K562 (cell line): ENCODE measurements at regions not wholly inside any gene's neighbourhood (a gene's known extent, or its start where the extent isn't known, plus 50 kb on each side); places are given as distances from the start of the nearest gene placed in this dataset.

ENCODE experiments used
- AFF1 ChIP-seq, 2 experiments: fragments of 450-650 bp; IDR thresholded peaks; 2 replicates each; pipeline ENCODE4 v1.6.1; 2018; ENCODE audit warnings: mild to moderate bottlenecking in 2 of 2, low read depth in 1 of 2; ENCODE audit not compliant: partially characterized antibody in 2 of 2
- ARHGAP35 ChIP-seq: fragments of 450-650 bp; IDR thresholded peaks from 2 replicates; pipeline ENCODE4 v1.6.1; 2018; ENCODE audit not compliant: partially characterized antibody
- ARID2 ChIP-seq: fragments of 450-650 bp; IDR thresholded peaks from 2 replicates; pipeline ENCODE4 v1.6.1; 2017; ENCODE audit warnings: antibody characterized with exemption, mild to moderate bottlenecking
- ATF1 ChIP-seq, 2 experiments: fragments of 450-650 bp in 1 of 2; IDR thresholded peaks; 2 replicates each; pipeline ENCODE4 v1.6.1; 2016; ENCODE audit warnings: missing compliant biosample characterization in 1 of 2, missing genetic modification characterization in 1 of 2
- CBX5 ChIP-seq: IDR thresholded peaks from 2 replicates; pipeline ENCODE4 v1.6.1; 2014; ENCODE audit warnings: low read depth, borderline replicate concordance
- ESRRA ChIP-seq: fragments of 450-650 bp; IDR thresholded peaks from 2 replicates; pipeline ENCODE4 v1.6.1; 2014; ENCODE audit warnings: low read depth, mild to moderate bottlenecking, moderate library complexity, borderline replicate concordance
- PTBP1 ChIP-seq: fragments of 200-400 bp; formaldehyde crosslinking; IDR thresholded peaks from 2 replicates; pipeline ENCODE4 v1.6.1; 2017; ENCODE audit warnings: low read depth, low read length
- SRSF7 ChIP-seq: fragments of 200-400 bp; formaldehyde crosslinking; optimal IDR thresholded peaks from 2 replicates; pipeline ENCODE3; 2017; ENCODE audit warnings: mild to moderate bottlenecking, low read depth, low read length
- TRIM24 ChIP-seq, 2 experiments: fragments of 450-650 bp; IDR thresholded peaks; 2 replicates each; pipeline ENCODE4 v1.6.1; 2016
- WHSC1 ChIP-seq: IDR thresholded peaks from one replicate; pipeline ENCODE4 v1.6.1; 2012; ENCODE audit warnings: low read length, control low read depth, inconsistent platforms
- ZNF384 ChIP-seq: IDR thresholded peaks from 2 replicates; pipeline ENCODE4 v1.6.1; 2012; ENCODE audit warnings: low read depth, low read length, improper control_type of control experiment
- ZNF561 ChIP-seq: fragments of 450-650 bp; formaldehyde crosslinking; conservative IDR thresholded peaks from 2 replicates; pipeline ENCODE4 v1.4.0; 2020; ENCODE audit warnings: mild to moderate bottlenecking, moderate library complexity
- ZNF764 ChIP-seq: fragments of 250-450 bp; sonication (Bioruptor Pico); IDR thresholded peaks from 2 replicates; pipeline ENCODE4 v1.4.0; 2020; ENCODE audit warnings: low read depth, mild to moderate bottlenecking, moderate library complexity
- TF ChIP-seq, protein P1 (sequence below): fragments of 200-800 bp; sonication (Bioruptor generic); IDR thresholded peaks from 2 replicates; pipeline ENCODE4 v1.6.1; 2016; ENCODE audit warnings: missing genetic modification characterization, missing compliant biosample characterization

DNA sequence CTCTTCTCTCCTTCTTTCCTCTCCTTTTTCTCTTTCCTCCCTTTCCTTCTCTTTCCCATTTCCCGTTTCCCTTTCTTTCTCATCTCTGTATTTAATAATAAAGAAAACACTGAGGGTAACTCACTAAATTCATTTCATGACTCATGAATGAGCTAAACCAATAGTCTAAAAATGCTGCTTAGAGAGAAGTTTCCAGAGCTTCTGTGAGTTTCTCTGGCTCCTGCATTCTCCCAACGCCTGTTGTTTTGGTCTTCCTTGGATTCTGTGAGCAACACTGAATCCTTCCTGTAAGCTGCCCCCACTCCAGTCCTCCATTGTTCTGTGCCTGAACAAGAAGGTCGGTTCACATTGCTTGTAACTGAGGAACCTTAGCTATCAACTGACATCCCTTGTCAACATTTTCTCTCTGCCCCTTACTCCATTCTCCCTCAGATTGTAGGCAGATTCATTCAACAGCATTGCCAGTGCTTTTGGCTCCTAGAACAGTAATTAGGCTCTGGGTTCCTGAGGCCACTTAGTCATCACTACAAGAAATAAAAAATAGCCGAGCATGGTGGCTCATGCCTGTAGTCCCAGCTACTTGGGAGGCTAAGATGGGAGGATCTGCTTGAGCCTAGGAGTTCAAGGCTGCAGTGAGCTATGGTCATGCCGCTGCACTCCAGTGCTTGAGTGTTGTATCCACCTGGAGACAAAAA is 237.7 kb upstream of the KLF4 start (continued):
- TF ChIP-seq, protein P1, sequence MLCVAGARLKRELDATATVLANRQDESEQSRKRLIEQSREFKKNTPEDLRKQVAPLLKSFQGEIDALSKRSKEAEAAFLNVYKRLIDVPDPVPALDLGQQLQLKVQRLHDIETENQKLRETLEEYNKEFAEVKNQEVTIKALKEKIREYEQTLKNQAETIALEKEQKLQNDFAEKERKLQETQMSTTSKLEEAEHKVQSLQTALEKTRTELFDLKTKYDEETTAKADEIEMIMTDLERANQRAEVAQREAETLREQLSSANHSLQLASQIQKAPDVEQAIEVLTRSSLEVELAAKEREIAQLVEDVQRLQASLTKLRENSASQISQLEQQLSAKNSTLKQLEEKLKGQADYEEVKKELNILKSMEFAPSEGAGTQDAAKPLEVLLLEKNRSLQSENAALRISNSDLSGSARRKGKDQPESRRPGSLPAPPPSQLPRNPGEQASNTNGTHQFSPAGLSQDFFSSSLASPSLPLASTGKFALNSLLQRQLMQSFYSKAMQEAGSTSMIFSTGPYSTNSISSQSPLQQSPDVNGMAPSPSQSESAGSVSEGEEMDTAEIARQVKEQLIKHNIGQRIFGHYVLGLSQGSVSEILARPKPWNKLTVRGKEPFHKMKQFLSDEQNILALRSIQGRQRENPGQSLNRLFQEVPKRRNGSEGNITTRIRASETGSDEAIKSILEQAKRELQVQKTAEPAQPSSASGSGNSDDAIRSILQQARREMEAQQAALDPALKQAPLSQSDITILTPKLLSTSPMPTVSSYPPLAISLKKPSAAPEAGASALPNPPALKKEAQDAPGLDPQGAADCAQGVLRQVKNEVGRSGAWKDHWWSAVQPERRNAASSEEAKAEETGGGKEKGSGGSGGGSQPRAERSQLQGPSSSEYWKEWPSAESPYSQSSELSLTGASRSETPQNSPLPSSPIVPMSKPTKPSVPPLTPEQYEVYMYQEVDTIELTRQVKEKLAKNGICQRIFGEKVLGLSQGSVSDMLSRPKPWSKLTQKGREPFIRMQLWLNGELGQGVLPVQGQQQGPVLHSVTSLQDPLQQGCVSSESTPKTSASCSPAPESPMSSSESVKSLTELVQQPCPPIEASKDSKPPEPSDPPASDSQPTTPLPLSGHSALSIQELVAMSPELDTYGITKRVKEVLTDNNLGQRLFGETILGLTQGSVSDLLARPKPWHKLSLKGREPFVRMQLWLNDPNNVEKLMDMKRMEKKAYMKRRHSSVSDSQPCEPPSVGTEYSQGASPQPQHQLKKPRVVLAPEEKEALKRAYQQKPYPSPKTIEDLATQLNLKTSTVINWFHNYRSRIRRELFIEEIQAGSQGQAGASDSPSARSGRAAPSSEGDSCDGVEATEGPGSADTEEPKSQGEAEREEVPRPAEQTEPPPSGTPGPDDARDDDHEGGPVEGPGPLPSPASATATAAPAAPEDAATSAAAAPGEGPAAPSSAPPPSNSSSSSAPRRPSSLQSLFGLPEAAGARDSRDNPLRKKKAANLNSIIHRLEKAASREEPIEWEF (CRISPR knock-in tag): no peak
- TF ChIP-seq ZNF384 (no peak), TRIM24 (IDR thresholded peaks at IDR 0.05) (no peak), ARID2 (no peak), SRSF7 (no peak), PTBP1 (no peak), ATF1 (CRISPR knock-in tag; IDR thresholded peaks at IDR 0.05) (no peak), ATF1 (tag; IDR thresholded peaks at IDR 0.05) (no peak), ESRRA (no peak), ZNF561 (CRISPR knock-in tag) (no peak), ARHGAP35 (no peak), ZNF764 (CRISPR knock-in tag) (no peak), AFF1 (IDR thresholded peaks at IDR 0.05; ENCODE audit: low read depth in 1 of 2, partially characterized antibody in 2 of 2) (no peak), WHSC1 (no peak), CBX5 (no peak)
